ENCODE measurements at regions not wholly inside any gene's neighbourhood (a gene's known extent, or its start where the extent isn't known, plus 50 kb on each side); places are given as distances from the start of the nearest gene placed in this dataset.

GRCh38 chr6:90896075-90896547, 309.2 kb upstream of the MAP3K7 start:
- ATAC-seq (no peak), DNase-seq (no peak)
- Histone ChIP-seq H3K27ac (no peak overlapping the region), H3K27me3 (peaks cover 0 to 5% (median 0%) of the 10 kb centered on the region in 9 donors), H3K4me1 (peaks cover 0 to 2% (median 0%) of the 10 kb centered on the region in 12 donors), H3K4me3 (no peak overlapping the region), H3K36me3 (no peaks in the 10 kb centered on the region), H3K9me3 (no peaks in the 10 kb centered on the region)
- TF ChIP-seq CTCF (IDR thresholded peaks at IDR 0.05), result no peak
- no peak for TF ChIP-seq POLR2A (IDR thresholded peaks at IDR 0.05)
- intact Hi-C loops (cut with DNase I), result no loop called here
- WGBS, 4 donors, result 51 to 73% (median 69%) methylated on average over 3 of the region's 3 CpGs

GRCh38 chr6:90895299-90896074, 308.6 kb upstream of the MAP3K7 start:
- Histone ChIP-seq H3K9me3 (no peaks in the 10 kb centered on the region), H3K4me3 (no peak overlapping the region), H3K27me3 (peaks cover 0 to 5% (median 0%) of the 10 kb centered on the region in 9 donors), H3K36me3 (no peaks in the 10 kb centered on the region), H3K27ac (no peak overlapping the region), H3K4me1 (peaks cover 0 to 5% (median 0%) of the 10 kb centered on the region in 12 donors)
- WGBS, 4 donors, result 71 to 77% (median 76%) methylated on average over 9 of the region's 9 CpGs
- DNase-seq (no peak), ATAC-seq (no peak)
- intact Hi-C loops (cut with DNase I), result no loop called here
- TF ChIP-seq CTCF (IDR thresholded peaks at IDR 0.05) (no peak), POLR2A (IDR thresholded peaks at IDR 0.05) (no peak)

- Histone ChIP-seq H3K4me1 (peaks cover 0 to 5% (median 0%) of the 10 kb centered on the region in 12 donors), H3K27ac (no peak overlapping the region), H3K9me3 (no peaks in the 10 kb centered on the region), H3K36me3 (no peaks in the 10 kb centered on the region), H3K4me3 (no peak overlapping the region), H3K27me3 (peaks cover 0 to 5% (median 0%) of the 10 kb centered on the region in 9 donors)
- DNase-seq, result no peak
- intact Hi-C loops (cut with DNase I), result no loop called here
- WGBS, 4 donors, result 57 to 59% (median 58%) methylated on average over 9 of the region's 9 CpGs
- TF ChIP-seq CTCF (IDR thresholded peaks at IDR 0.05), result no peak
- TF ChIP-seq POLR2A (IDR thresholded peaks at IDR 0.05), result no peak
- ATAC-seq, result no peak
Measured at GRCh38 chr6:90894285-90895130, 307.6 kb upstream of the MAP3K7 start.

- intact Hi-C loops (cut with DNase I), result no loop called here
- Histone ChIP-seq H3K27ac (no peak overlapping the region), H3K4me1 (peaks cover 0 to 5% (median 0%) of the 10 kb centered on the region in 12 donors), H3K4me3 (no peak overlapping the region), H3K27me3 (peaks cover 0 to 5% (median 0%) of the 10 kb centered on the region in 9 donors), H3K9me3 (no peaks in the 10 kb centered on the region), H3K36me3 (no peaks in the 10 kb centered on the region)
- DNase-seq, result no peak
- ATAC-seq, result no peak
- no peak for TF ChIP-seq POLR2A (IDR thresholded peaks at IDR 0.05)
- no peak for TF ChIP-seq CTCF (IDR thresholded peaks at IDR 0.05)
- WGBS, 4 donors, result 71 to 79% (median 79%) methylated on average over 4 of the region's 4 CpGs
Measured at GRCh38 chr6:90893400-90893799, 306.5 kb upstream of the MAP3K7 start.
